ENCODE measurements at regions not wholly inside any gene's neighbourhood (a gene's known extent, or its start where the extent isn't known, plus 50 kb on each side); places are given as distances from the start of the nearest gene placed in this dataset.

DNA sequence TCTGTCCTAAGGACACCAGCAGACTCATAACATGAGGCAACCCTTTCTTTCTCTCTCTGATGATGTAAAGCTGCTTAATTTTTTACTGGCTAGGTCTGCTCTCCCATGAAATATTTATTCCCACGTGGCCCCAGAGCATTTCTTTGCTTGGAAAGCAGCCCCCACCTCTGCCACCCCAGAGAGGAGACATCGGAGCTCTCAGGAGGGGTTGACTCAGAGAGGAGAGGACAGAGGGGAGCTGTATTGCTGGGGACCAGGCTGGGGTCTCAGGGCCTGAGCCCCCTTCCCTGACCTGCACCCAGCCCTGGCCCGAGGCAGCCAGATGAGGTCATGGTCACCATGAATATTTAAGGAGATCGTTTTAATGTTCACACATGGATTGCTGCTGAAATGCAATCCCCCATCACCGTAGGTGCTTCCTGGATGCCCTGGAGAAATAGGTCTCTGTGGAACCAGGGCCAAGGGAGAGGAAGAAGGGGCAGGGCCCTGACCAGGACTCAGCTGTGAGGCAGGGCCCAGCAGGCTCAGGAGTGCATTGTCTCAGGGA lies 117.5 kb downstream of the DLL1 start:
- Histone ChIP-seq H3K4me3 (no peak overlapping the region), H3K9me3 (ENCODE audit: low read depth) (no peaks in the 10 kb centered on the region), H3K27me3 (no peaks in the 10 kb centered on the region), H3K4me1 (ENCODE audit: low read depth) (no peaks in the 10 kb centered on the region), H3K36me3 (no peaks in the 10 kb centered on the region), H3K27ac (no peak overlapping the region)
- TF ChIP-seq, protein P1, sequence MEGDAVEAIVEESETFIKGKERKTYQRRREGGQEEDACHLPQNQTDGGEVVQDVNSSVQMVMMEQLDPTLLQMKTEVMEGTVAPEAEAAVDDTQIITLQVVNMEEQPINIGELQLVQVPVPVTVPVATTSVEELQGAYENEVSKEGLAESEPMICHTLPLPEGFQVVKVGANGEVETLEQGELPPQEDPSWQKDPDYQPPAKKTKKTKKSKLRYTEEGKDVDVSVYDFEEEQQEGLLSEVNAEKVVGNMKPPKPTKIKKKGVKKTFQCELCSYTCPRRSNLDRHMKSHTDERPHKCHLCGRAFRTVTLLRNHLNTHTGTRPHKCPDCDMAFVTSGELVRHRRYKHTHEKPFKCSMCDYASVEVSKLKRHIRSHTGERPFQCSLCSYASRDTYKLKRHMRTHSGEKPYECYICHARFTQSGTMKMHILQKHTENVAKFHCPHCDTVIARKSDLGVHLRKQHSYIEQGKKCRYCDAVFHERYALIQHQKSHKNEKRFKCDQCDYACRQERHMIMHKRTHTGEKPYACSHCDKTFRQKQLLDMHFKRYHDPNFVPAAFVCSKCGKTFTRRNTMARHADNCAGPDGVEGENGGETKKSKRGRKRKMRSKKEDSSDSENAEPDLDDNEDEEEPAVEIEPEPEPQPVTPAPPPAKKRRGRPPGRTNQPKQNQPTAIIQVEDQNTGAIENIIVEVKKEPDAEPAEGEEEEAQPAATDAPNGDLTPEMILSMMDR (IDR thresholded peaks at IDR 0.05; ENCODE audit: low read depth, low read length) = no peak
- DNase-seq (ENCODE audit: low read depth in 1 of 2, low spot score in 1 of 2) = no peak

DNA sequence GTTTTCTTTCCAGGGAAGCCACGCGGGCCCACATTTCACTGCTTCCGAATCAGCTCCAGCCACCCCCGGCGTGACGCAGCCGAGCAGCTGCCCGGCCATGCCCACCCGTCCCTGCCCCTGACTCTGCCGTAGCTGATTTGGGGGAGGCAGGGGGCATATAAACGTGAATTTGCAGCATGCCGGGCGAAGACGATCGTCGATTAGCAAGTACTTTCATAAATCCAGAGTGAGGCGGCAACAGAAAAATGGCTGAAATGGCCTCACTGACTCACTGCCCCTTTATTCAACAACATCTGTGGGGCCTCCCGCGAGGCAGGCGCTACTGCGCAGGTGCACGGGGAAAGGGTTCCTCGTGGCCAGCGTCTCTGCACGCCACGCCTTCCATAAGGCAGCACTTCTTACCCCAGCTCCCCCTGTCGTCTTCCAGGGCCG lies 118.0 kb downstream of the DLL1 start:
- DNase-seq (ENCODE audit: low read depth in 1 of 2, low spot score in 1 of 2) = no peak
- H3K27me3 ChIP-seq = no peaks in the 10 kb centered on the region
- H3K36me3 ChIP-seq = no peaks in the 10 kb centered on the region
- no peaks in the 10 kb centered on the region for H3K4me1 ChIP-seq (ENCODE audit: low read depth)
- TF ChIP-seq, protein P1 (IDR thresholded peaks at IDR 0.05; ENCODE audit: low read depth, low read length) = no peak
- H3K27ac ChIP-seq = no peak overlapping the region
- no peaks in the 10 kb centered on the region for H3K9me3 ChIP-seq (ENCODE audit: low read depth)
- no peak overlapping the region for H3K4me3 ChIP-seq

DNA sequence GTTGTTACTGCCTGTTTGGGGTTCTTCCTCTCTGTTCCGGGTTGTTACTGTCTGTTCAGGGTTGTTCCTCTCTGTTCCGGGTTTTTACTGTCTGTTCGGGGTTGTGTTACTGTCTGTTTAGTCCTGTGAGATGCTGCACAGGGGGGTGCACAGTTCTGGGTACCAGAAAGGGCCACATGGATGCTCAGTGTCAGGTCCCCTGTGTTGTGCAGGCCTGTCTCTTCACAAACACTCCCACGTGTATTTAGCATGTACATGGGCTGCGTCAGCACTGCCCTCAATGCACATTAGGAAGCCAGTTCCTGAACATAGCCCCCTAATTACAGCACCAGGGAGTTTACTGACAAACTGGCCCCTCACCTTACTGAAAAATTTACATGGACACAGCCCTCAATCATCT lies 118.5 kb downstream of the DLL1 start:
- Histone ChIP-seq H3K4me1 (ENCODE audit: low read depth) (no peaks in the 10 kb centered on the region), H3K36me3 (no peaks in the 10 kb centered on the region)
- no peak for DNase-seq (ENCODE audit: low read depth in 1 of 2, low spot score in 1 of 2)

DNA sequence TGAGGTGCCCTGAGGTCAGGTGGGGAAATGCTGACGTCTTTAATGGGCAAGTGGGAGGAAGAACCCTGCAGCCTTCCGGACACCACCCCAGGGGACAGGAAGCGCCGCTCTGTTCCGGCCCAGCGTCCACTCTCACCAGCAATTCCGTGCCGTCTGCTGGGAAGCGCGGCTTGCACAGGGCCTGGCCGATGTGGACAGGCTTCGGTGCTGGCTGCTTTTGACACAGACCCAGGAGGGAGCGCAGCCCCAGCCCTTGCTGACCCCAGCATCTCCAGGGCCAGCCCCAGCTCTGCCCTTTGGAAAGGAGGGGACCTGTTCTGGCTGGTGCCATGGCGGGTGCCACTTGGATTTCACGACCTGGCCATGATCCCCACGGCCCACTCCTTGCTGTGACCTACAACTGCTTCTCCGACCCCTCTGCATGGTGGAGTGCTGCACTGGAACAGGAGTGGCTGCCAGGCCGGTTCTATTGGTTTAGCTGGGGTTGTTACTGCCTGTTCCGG lies 123.2 kb downstream of the DLL1 start:
- no peaks in the 10 kb centered on the region for H3K9me3 ChIP-seq (ENCODE audit: low read depth)
- no peaks in the 10 kb centered on the region for H3K27me3 ChIP-seq
- no peak overlapping the region for H3K4me3 ChIP-seq
- peaks cover 6% of the 10 kb centered on the region for H3K4me1 ChIP-seq (ENCODE audit: low read depth)
- no peak for DNase-seq (ENCODE audit: low read depth in 1 of 2, low spot score in 1 of 2)
- TF ChIP-seq, protein P1 (IDR thresholded peaks at IDR 0.05; ENCODE audit: low read depth, low read length) = no peak
- H3K27ac ChIP-seq = no peak overlapping the region
- H3K36me3 ChIP-seq = no peaks in the 10 kb centered on the region

More for the DNA sequence above, 118.5 kb downstream of the DLL1 start:
- Histone ChIP-seq H3K27ac (no peak overlapping the region), H3K4me3 (no peak overlapping the region), H3K27me3 (no peaks in the 10 kb centered on the region), H3K9me3 (ENCODE audit: low read depth) (no peaks in the 10 kb centered on the region)
- TF ChIP-seq, protein P1 (IDR thresholded peaks at IDR 0.05; ENCODE audit: low read depth, low read length) = no peak

DNA sequence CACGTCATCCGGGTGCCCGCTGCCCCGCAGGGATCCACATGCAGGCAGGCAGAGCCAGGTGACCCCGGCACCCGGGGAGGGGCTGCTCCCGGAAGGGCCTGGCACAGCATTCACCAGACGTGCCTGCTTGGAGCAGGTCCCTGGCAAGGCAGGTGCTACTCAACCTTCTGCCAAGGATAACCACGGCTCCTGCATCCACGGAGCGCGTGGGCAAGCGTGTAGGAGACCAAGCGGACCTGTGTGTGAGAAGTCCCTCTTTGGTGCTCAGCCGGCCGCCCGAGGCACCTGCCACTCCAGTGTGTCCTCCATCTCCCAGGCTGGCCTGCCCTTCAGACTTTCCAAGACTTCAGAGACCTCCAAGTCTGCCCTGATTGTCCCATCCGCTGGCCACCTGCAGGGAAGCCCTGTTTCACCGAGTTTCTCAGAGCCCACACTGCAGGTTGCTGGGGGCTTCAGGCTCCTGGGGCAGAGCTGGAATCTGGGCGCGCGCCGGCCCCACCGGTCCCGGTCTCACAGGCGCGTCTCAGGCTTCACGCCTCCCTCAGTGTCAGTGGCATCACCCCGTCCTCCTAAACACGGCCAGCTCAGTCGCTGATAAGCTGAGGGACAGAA lies 124.3 kb downstream of the DLL1 start:
- TF ChIP-seq, protein P1 (IDR thresholded peaks at IDR 0.05; ENCODE audit: low read depth, low read length) = no peak
- DNase-seq (ENCODE audit: low read depth in 1 of 2, low spot score in 1 of 2) = no peak
- H3K36me3 ChIP-seq = no peaks in the 10 kb centered on the region
- no peak overlapping the region for H3K4me3 ChIP-seq
- no peaks in the 10 kb centered on the region for H3K27me3 ChIP-seq
- no peak overlapping the region for H3K27ac ChIP-seq
- peaks cover 6% of the 10 kb centered on the region for H3K4me1 ChIP-seq (ENCODE audit: low read depth)
- no peaks in the 10 kb centered on the region for H3K9me3 ChIP-seq (ENCODE audit: low read depth)
